ENCODE measurements at regions not wholly inside any gene's neighbourhood (a gene's known extent, or its start where the extent isn't known, plus 50 kb on each side); places are given as distances from the start of the nearest gene placed in this dataset.
"Not testable (repeated sequence)": the region's sequence is repeated elsewhere in the genome, so short reads cannot be mapped to it uniquely, and the experiment has no call there.

DNA sequence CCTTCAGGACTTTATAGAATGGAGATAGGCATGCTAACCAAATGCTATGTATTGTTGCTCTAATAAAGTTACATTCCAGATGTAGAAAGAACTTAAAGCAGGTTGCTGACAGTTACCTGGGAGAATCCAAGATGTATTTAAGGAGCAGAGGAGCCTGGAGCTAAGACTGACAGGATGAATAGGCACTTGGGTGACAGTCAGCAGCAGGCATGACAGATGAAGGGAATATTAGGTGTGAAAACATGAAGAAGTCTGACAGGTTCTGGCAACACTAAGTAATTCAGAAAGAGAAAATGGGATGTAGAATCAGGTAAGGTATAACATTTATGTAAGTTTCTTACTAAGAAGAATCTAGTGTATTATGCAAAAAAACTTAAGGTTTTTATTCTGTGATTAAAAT, 232.0 kb downstream of the DSC3 start:
- Histone ChIP-seq H3K9me3 (no peaks in the 10 kb centered on the region), H3K27me3 (no peaks in the 10 kb centered on the region), H3K9ac (ENCODE audit: low read depth in 2 of 2, low read length in 2 of 2) (no peak overlapping the region), H3K4me1 (no peaks in the 10 kb centered on the region), H3K4me3 (no peak overlapping the region), H3K27ac (no peak overlapping the region), H3K36me3 (no peaks in the 10 kb centered on the region)
- TF ChIP-seq, protein P1, sequence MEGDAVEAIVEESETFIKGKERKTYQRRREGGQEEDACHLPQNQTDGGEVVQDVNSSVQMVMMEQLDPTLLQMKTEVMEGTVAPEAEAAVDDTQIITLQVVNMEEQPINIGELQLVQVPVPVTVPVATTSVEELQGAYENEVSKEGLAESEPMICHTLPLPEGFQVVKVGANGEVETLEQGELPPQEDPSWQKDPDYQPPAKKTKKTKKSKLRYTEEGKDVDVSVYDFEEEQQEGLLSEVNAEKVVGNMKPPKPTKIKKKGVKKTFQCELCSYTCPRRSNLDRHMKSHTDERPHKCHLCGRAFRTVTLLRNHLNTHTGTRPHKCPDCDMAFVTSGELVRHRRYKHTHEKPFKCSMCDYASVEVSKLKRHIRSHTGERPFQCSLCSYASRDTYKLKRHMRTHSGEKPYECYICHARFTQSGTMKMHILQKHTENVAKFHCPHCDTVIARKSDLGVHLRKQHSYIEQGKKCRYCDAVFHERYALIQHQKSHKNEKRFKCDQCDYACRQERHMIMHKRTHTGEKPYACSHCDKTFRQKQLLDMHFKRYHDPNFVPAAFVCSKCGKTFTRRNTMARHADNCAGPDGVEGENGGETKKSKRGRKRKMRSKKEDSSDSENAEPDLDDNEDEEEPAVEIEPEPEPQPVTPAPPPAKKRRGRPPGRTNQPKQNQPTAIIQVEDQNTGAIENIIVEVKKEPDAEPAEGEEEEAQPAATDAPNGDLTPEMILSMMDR (IDR thresholded peaks at IDR 0.05) = no peak
- intact Hi-C loops (cut with DNase I) = no loop called here
- DNase-seq = no peak

- intact Hi-C loops (cut with DNase I) = no loop called here
- Histone ChIP-seq H3K9me3 (no peaks in the 10 kb centered on the region), H3K36me3 (no peaks in the 10 kb centered on the region), H3K4me1 (no peaks in the 10 kb centered on the region), H3K4me3 (no peak overlapping the region), H3K9ac (ENCODE audit: low read depth in 2 of 2, low read length in 2 of 2) (no peak overlapping the region), H3K27me3 (no peaks in the 10 kb centered on the region), H3K27ac (no peak overlapping the region)
- DNase-seq = no peak
- TF ChIP-seq, protein P1 (IDR thresholded peaks at IDR 0.05) = no peak
Measured at GRCh38 chr18:30806823-30807222, 235.7 kb downstream of the DSC3 start.

DNA sequence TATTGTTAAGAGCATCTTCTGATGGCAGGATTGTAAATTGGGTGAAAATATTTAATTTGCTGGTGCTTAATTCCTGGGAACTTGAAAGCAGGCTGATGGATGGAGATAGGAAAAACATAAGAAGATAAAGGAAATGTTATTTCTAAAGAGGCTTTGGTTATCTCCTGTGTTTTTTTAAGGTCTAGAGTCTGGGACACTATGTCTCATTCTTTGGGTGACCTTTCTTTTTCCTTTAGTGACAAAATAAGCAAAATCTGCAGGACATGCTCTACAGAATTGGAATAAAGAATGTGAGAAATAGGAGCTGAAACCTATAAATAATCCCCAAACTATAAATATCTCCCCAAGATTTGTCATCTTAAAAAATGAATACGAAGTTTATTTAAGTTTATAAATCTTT, 241.7 kb downstream of the DSC3 start:
- Histone ChIP-seq H3K4me1 (no peaks in the 10 kb centered on the region), H3K36me3 (no peaks in the 10 kb centered on the region), H3K4me3 (no peak overlapping the region), H3K9me3 (no peaks in the 10 kb centered on the region), H3K27ac (no peak overlapping the region), H3K27me3 (no peaks in the 10 kb centered on the region), H3K9ac (ENCODE audit: low read depth in 2 of 2, low read length in 2 of 2) (no peak overlapping the region)
- no peak for DNase-seq
- intact Hi-C loops (cut with DNase I) = no loop called here
- TF ChIP-seq, protein P1 (IDR thresholded peaks at IDR 0.05) = no peak

- H3K9me3 ChIP-seq = no peaks in the 10 kb centered on the region
- H3K36me3 ChIP-seq = no peaks in the 10 kb centered on the region
- H3K27me3 ChIP-seq = no peaks in the 10 kb centered on the region
- no peak for DNase-seq
- no peak overlapping the region for H3K9ac ChIP-seq (ENCODE audit: low read depth in 2 of 2, low read length in 2 of 2)
- TF ChIP-seq, protein P1 (IDR thresholded peaks at IDR 0.05) = no peak
- no peak overlapping the region for H3K4me3 ChIP-seq
- intact Hi-C loops (cut with DNase I) = no loop called here
- no peaks in the 10 kb centered on the region for H3K4me1 ChIP-seq
- H3K27ac ChIP-seq = no peak overlapping the region
Measured at GRCh38 chr18:30792051-30792450, 250.5 kb downstream of the DSC3 start.

DNA sequence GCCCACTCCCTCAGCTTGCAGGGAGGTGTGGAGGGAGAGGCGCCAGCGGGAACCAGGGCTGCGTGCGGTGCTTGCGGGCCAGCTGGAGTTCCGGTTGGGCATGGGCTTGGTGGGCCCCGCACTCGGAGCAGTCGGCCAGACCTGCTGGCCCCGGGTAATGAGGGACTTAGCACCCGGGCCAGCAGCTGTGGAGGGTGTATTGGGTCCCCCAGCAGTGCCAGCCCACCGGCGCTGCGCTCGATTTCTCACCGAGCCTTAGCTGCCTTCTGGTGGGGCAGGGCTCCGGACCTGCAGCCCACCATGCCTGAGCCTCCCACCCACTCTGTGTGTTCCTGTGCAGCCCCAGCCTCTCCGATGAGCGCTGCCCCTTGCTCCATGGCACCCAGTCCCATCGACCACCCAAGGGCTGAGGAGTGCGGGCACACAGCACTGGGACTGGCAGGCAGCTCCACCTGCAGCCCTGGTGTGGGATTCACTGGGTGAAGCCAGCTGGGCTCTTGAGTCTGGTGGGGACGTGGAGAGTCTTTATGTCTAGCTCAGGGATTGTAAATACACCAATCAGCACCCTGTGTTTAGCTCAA, 254.0 kb downstream of the DSC3 start:
- H3K4me3 ChIP-seq; H3K36me3 ChIP-seq; intact Hi-C loops (cut with DNase I); H3K27ac ChIP-seq; H3K27me3 ChIP-seq; H3K9ac ChIP-seq (ENCODE audit: low read depth in 2 of 2, low read length in 2 of 2); DNase-seq; H3K4me1 ChIP-seq; H3K9me3 ChIP-seq: not testable (repeated sequence)

DNA sequence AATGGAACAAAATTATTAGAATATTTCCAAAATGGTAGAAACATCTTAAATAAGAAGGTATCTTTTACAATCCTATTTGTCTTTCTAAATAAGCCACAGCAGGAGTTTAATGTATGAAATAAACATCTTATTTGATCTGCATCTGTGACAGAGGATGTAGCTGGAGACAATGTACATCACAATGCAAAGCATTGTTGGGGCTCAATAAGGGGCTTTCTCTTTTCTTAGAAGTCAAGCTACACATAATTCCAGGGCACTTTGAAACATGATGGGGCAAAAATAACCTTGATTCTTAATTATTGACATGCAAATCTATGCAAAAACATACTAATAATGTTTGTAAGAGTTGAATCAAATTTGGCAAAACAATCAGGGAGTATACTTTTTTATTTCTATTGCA, 255.1 kb downstream of the DSC3 start:
- Histone ChIP-seq H3K9ac (ENCODE audit: low read depth in 2 of 2, low read length in 2 of 2) (no peak overlapping the region), H3K27me3 (no peaks in the 10 kb centered on the region), H3K36me3 (no peaks in the 10 kb centered on the region), H3K27ac (no peak overlapping the region), H3K9me3 (no peaks in the 10 kb centered on the region), H3K4me3 (no peak overlapping the region), H3K4me1 (no peaks in the 10 kb centered on the region)
- intact Hi-C loops (cut with DNase I) = no loop called here
- TF ChIP-seq, protein P1 (IDR thresholded peaks at IDR 0.05) = no peak
- DNase-seq = no peak

Measured in colonic mucosa (tissue), 4 donors.